ENCODE measurements at regions not wholly inside any gene's neighbourhood (a gene's known extent, or its start where the extent isn't known, plus 50 kb on each side); places are given as distances from the start of the nearest gene placed in this dataset.

- H3K36me3 ChIP-seq (ENCODE audit: control insufficient read depth in 4 of 4, insufficient read depth in 4 of 4, low read length in 4 of 4), result no peaks in the 10 kb centered on the region
- 75 to 85% methylated on average over 2 of the region's 2 CpGs for WGBS, 2 donors
- no peak for ATAC-seq (ENCODE audit: insufficient read depth, low FRiP score)
- H3K27me3 ChIP-seq (ENCODE audit: control insufficient read depth in 3 of 3, insufficient read depth in 3 of 3, low read length in 2 of 3), result no peaks in the 10 kb centered on the region
- no peak for TF ChIP-seq CTCF (IDR thresholded peaks at IDR 0.05; ENCODE audit: control extremely low read depth, extremely low read depth)
- no peak overlapping the region for H3K27ac ChIP-seq (ENCODE audit: low read depth in 1 of 2, low read length in 1 of 2)
- no peaks in the 10 kb centered on the region for H3K9me3 ChIP-seq (ENCODE audit: control insufficient read depth in 4 of 4, insufficient read depth in 3 of 4, low read length in 3 of 4)
- no peak overlapping the region for H3K4me3 ChIP-seq
- DNase-seq, result no peak
- H3K9ac ChIP-seq (ENCODE audit: insufficient read depth in 1 of 2, low read length in 2 of 2), result no peak overlapping the region
- peaks cover 0 to 24% (median 0%) of the 10 kb centered on the region in 5 donors for H3K4me1 ChIP-seq (ENCODE audit: control insufficient read depth in 5 of 5, insufficient read depth in 5 of 5, low read length in 5 of 5)
Measured at GRCh38 chr13:72585254-72585653, 142.2 kb downstream of the MZT1 start.

- Histone ChIP-seq H3K27ac (ENCODE audit: low read depth in 1 of 2, low read length in 1 of 2) (no peak overlapping the region), H3K4me1 (ENCODE audit: control insufficient read depth in 5 of 5, insufficient read depth in 5 of 5, low read length in 5 of 5) (peaks cover 0 to 31% (median 0%) of the 10 kb centered on the region in 5 donors), H3K9ac (ENCODE audit: insufficient read depth in 1 of 2, low read length in 2 of 2) (no peak overlapping the region), H3K4me3 (no peak overlapping the region), H3K27me3 (ENCODE audit: control insufficient read depth in 3 of 3, insufficient read depth in 3 of 3, low read length in 2 of 3) (no peaks in the 10 kb centered on the region), H3K36me3 (ENCODE audit: control insufficient read depth in 4 of 4, insufficient read depth in 4 of 4, low read length in 4 of 4) (no peaks in the 10 kb centered on the region), H3K9me3 (ENCODE audit: control insufficient read depth in 4 of 4, insufficient read depth in 3 of 4, low read length in 3 of 4) (peaks cover 0 to 4% (median 0%) of the 10 kb centered on the region in 4 donors)
- WGBS, 2 donors, result 51 to 79% methylated on average over 2 of the region's 2 CpGs
- no peak for ATAC-seq (ENCODE audit: insufficient read depth, low FRiP score)
- DNase-seq, result peak in 1 of 3 donors; percentile 12
- TF ChIP-seq CTCF (IDR thresholded peaks at IDR 0.05; ENCODE audit: control extremely low read depth, extremely low read depth), result no peak
Measured at GRCh38 chr13:72571191-72571590, 156.2 kb downstream of the MZT1 start.

- Histone ChIP-seq H3K9ac (ENCODE audit: insufficient read depth in 1 of 2, low read length in 2 of 2) (no peak overlapping the region), H3K4me1 (ENCODE audit: control insufficient read depth in 5 of 5, insufficient read depth in 5 of 5, low read length in 5 of 5) (peaks cover 0 to 31% (median 0%) of the 10 kb centered on the region in 5 donors), H3K27me3 (ENCODE audit: control insufficient read depth in 3 of 3, insufficient read depth in 3 of 3, low read length in 2 of 3) (no peaks in the 10 kb centered on the region), H3K9me3 (ENCODE audit: control insufficient read depth in 4 of 4, insufficient read depth in 3 of 4, low read length in 3 of 4) (no peaks in the 10 kb centered on the region), H3K36me3 (ENCODE audit: control insufficient read depth in 4 of 4, insufficient read depth in 4 of 4, low read length in 4 of 4) (no peaks in the 10 kb centered on the region), H3K4me3 (no peak overlapping the region), H3K27ac (ENCODE audit: low read depth in 1 of 2, low read length in 1 of 2) (no peak overlapping the region)
- DNase-seq (no peak), ATAC-seq (ENCODE audit: insufficient read depth, low FRiP score) (no peak)
- no peak for TF ChIP-seq CTCF (IDR thresholded peaks at IDR 0.05; ENCODE audit: control extremely low read depth, extremely low read depth)
- WGBS, 2 donors, result 30 to 42% methylated on average over 4 of the region's 4 CpGs
Measured at GRCh38 chr13:72570019-72570418, 157.4 kb downstream of the MZT1 start.

- DNase-seq (no peak), ATAC-seq (ENCODE audit: insufficient read depth, low FRiP score) (no peak)
- peaks cover 0 to 31% (median 0%) of the 10 kb centered on the region in 5 donors for H3K4me1 ChIP-seq (ENCODE audit: control insufficient read depth in 5 of 5, insufficient read depth in 5 of 5, low read length in 5 of 5)
- H3K9me3 ChIP-seq (ENCODE audit: control insufficient read depth in 4 of 4, insufficient read depth in 3 of 4, low read length in 3 of 4), result no peaks in the 10 kb centered on the region
- H3K4me3 ChIP-seq, result no peak overlapping the region
- TF ChIP-seq CTCF (IDR thresholded peaks at IDR 0.05; ENCODE audit: control extremely low read depth, extremely low read depth), result no peak
- no peaks in the 10 kb centered on the region for H3K27me3 ChIP-seq (ENCODE audit: control insufficient read depth in 3 of 3, insufficient read depth in 3 of 3, low read length in 2 of 3)
- H3K9ac ChIP-seq (ENCODE audit: insufficient read depth in 1 of 2, low read length in 2 of 2), result no peak overlapping the region
- no peaks in the 10 kb centered on the region for H3K36me3 ChIP-seq (ENCODE audit: control insufficient read depth in 4 of 4, insufficient read depth in 4 of 4, low read length in 4 of 4)
- WGBS, 2 donors, result 72 to 85% methylated on average over 5 of the region's 5 CpGs
- no peak overlapping the region for H3K27ac ChIP-seq (ENCODE audit: low read depth in 1 of 2, low read length in 1 of 2)
Measured at GRCh38 chr13:72567566-72567965, 159.9 kb downstream of the MZT1 start.
